ENCODE measurements at regions not wholly inside any gene's neighbourhood (a gene's known extent, or its start where the extent isn't known, plus 50 kb on each side); places are given as distances from the start of the nearest gene placed in this dataset.

- TF ChIP-seq CTCF (IDR thresholded peaks at IDR 0.05; ENCODE audit: low read length) (no peak), EZH2 (IDR thresholded peaks at IDR 0.05; ENCODE audit: borderline replicate concordance, low read length) (no peak)
Observed at GRCh38 chr14:89730687-89731086, 223.8 kb downstream of the EFCAB11 start.

Measured in OCI-LY1 (cell line).